Lung (tissue), 11 donors: ENCODE measurements at regions not wholly inside any gene's neighbourhood (a gene's known extent, or its start where the extent isn't known, plus 50 kb on each side); places are given as distances from the start of the nearest gene placed in this dataset.

Experiments used
- ATAC-seq: fragments of 200-7000 bp; cut with Tn5 transposase; one replicate; pipeline ENCODE4 v1.9.1; 2020; ENCODE audit warnings: moderate number of reproducible peaks; ENCODE audit not compliant: insufficient read depth, low FRiP score
- DNase-seq, 3 donors: peaks; one replicate each; pipeline ENCODE4 v3.0.0-alpha.2; 2013 to 2017
- H3K27ac ChIP-seq, 2 donors: one replicate each; pipeline ENCODE4 v1.5.1; 2013; ENCODE audit warnings: mild to moderate bottlenecking in 2 of 2, moderate library complexity in 2 of 2, control low read depth in 1 of 2, inconsistent platforms in 1 of 2, low read depth in 1 of 2, low read length in 1 of 2
- H3K27me3 ChIP-seq, 3 donors: one replicate each; pipeline ENCODE4 v1.5.1; 2013; ENCODE audit warnings: low read length in 2 of 3; ENCODE audit not compliant: control insufficient read depth in 3 of 3, insufficient read depth in 3 of 3
- H3K36me3 ChIP-seq, 4 donors: one replicate each; pipeline ENCODE4 v1.5.1; 2013; ENCODE audit warnings: low read length in 4 of 4, mild to moderate bottlenecking in 1 of 4, moderate library complexity in 1 of 4; ENCODE audit not compliant: control insufficient read depth in 4 of 4, insufficient read depth in 4 of 4
- H3K4me1 ChIP-seq, 5 donors: one replicate each; pipeline ENCODE4 v1.5.1; 2013; ENCODE audit warnings: low read length in 5 of 5, mild to moderate bottlenecking in 2 of 5, moderate library complexity in 1 of 5; ENCODE audit not compliant: control insufficient read depth in 5 of 5, insufficient read depth in 5 of 5
- H3K4me3 ChIP-seq: one replicate; pipeline ENCODE4 v1.5.1; 2013; ENCODE audit warnings: mild to moderate bottlenecking, control low read depth, moderate library complexity
- H3K9ac ChIP-seq, 2 donors: one replicate each; pipeline ENCODE4 v1.5.1; 2013; ENCODE audit warnings: low read length in 2 of 2, control low read depth in 1 of 2; ENCODE audit not compliant: insufficient read depth in 1 of 2
- H3K9me3 ChIP-seq, 4 donors: one replicate each; pipeline ENCODE4 v1.5.1; 2013; ENCODE audit warnings: low read length in 3 of 4, mild to moderate bottlenecking in 1 of 4, moderate library complexity in 1 of 4; ENCODE audit not compliant: control insufficient read depth in 4 of 4, insufficient read depth in 3 of 4
- CTCF ChIP-seq: IDR thresholded peaks from 2 replicates; pipeline ENCODE4 v1.5.1; 2012; ENCODE audit warnings: mild to moderate bottlenecking; ENCODE audit errors: control extremely low read depth, extremely low read depth
- WGBS, 2 donors: extraction: QIAGEN DNeasy Blood & Tissue Kit; methylation state at CpG; one replicate each; pipeline ENCODE4 v1.1.7; 2013; 5-methylcytosine and 5-hydroxymethylcytosine counted together
- donor health status: control.
- donor health status: control.
- donor health status: Bipolar disorder and iron deficiency.
- donor health status: healthy.
- donor health status: DM: yes; HTN: yes; CAD: no.

DNA sequence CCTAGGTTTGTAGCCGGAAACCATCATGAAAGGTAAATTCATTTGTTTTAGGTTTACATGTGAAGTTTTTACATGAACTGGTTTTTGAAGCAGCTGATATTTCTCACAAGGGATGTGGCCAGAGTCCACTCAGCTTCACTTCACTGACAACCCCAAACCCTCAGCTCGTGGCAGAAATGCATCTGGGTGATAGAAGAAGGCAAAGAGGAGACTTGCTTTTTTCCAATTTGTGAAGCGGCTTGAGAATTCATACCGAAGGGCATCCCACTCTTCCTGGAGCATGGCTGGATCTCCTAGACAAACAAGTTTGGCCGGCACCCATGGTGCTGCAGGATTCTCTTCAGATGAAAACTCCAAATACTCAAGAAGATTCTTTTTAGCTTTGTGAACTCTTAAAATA lies 392.8 kb upstream of the CNR1 start:
- Histone ChIP-seq H3K9me3 (peaks cover 0 to 2% (median 0%) of the 10 kb centered on the region in 4 donors), H3K36me3 (no peaks in the 10 kb centered on the region), H3K27me3 (no peaks in the 10 kb centered on the region), H3K4me1 (peaks cover 0 to 3% (median 0%) of the 10 kb centered on the region in 5 donors), H3K27ac (no peak overlapping the region), H3K4me3 (no peak overlapping the region), H3K9ac (no peak overlapping the region)
- 81 to 87% methylated on average over 5 of the region's 5 CpGs for WGBS, 2 donors
- no peak for DNase-seq
- no peak for ATAC-seq
- no peak for TF ChIP-seq CTCF

- DNase-seq (no peak), ATAC-seq (no peak)
- Histone ChIP-seq H3K36me3 (no peaks in the 10 kb centered on the region), H3K4me3 (no peak overlapping the region), H3K27me3 (no peaks in the 10 kb centered on the region), H3K9me3 (peaks cover 0 to 1% (median 0%) of the 10 kb centered on the region in 4 donors), H3K4me1 (no peaks in the 10 kb centered on the region), H3K27ac (no peak overlapping the region), H3K9ac (no peak overlapping the region)
- WGBS, 2 donors = 23 to 68% methylated on average over 4 of the region's 4 CpGs
- no peak for TF ChIP-seq CTCF
Observed at GRCh38 chr6:88556663-88557062, 390.5 kb upstream of the CNR1 start.

DNA sequence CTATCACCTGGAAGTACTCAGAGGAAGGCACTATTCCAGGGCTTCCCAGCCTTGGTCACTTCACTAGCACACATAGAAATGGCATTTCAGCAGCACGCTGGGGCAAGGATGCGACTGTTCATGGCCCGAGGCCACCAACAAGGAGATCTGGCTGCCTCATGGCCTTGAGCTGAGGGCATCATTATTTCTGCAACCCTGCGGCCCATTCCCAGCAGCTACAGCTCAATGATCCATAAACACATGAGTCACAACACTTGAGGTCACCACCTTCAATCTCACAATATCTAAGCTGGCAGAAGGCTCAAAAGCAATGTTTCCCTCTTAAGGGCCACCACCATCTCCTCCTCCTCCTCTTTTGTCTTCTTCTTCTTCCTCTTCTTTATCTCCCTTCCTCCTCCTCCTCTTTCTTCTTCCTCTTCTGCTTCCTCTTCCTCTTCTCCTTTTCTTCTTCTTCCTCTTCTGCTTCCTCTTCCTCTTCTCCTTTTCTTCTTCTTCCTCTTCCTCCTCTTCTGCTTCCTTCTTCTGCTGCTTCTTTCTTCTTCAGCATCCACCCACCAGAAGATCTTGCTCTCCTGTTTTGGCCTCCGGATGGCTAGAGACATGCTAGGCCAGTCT lies 382.9 kb upstream of the CNR1 start:
- H3K27me3 ChIP-seq = no peaks in the 10 kb centered on the region
- H3K27ac ChIP-seq = no peak overlapping the region
- peaks cover 0 to 7% (median 0%) of the 10 kb centered on the region in 4 donors for H3K9me3 ChIP-seq
- H3K4me3 ChIP-seq = no peak overlapping the region
- 91 to 96% methylated on average over 5 of the region's 5 CpGs for WGBS, 2 donors
- H3K9ac ChIP-seq = no peak overlapping the region
- ATAC-seq (no peak), DNase-seq (no peak)
- no peak for TF ChIP-seq CTCF
- H3K4me1 ChIP-seq = no peaks in the 10 kb centered on the region
- no peaks in the 10 kb centered on the region for H3K36me3 ChIP-seq

DNA sequence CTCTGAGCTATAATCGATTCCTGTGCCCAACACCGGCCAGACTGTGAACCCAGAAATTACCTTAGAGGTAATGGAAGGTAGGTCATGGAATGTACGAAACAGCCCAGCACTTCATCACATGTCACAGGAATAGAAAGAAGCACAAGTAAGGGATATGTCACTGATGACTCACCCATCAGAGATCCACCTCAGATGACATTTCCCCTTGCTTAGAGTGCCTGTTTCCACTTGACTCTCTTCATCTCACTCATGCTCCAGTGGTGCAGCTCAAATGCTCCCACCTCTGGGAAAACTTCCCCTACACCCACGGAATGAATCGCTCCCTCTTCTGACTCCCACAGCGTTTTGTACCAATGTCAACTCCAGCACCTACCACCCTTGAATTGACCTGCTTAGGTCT lies 381.6 kb upstream of the CNR1 start:
- H3K4me3 ChIP-seq = no peak overlapping the region
- DNase-seq = no peak
- H3K9ac ChIP-seq = no peak overlapping the region
- H3K27ac ChIP-seq = no peak overlapping the region
- no peak for TF ChIP-seq CTCF
- ATAC-seq = no peak
- H3K36me3 ChIP-seq = no peaks in the 10 kb centered on the region
- H3K9me3 ChIP-seq = peaks cover 0 to 7% (median 0%) of the 10 kb centered on the region in 4 donors
- no peaks in the 10 kb centered on the region for H3K27me3 ChIP-seq
- no peaks in the 10 kb centered on the region for H3K4me1 ChIP-seq
- 93 to 95% methylated on average over 6 of the region's 6 CpGs for WGBS, 2 donors
